Activated CD8-positive, alpha-beta memory T cell treated with anti-CD3 and anti-CD28 coated beads for 4 hours (primary cell): ENCODE measurements at regions not wholly inside any gene's neighbourhood (a gene's known extent, or its start where the extent isn't known, plus 50 kb on each side); places are given as distances from the start of the nearest gene placed in this dataset.
"Not testable (repeated sequence)": the region's sequence is repeated elsewhere in the genome, so short reads cannot be mapped to it uniquely, and the experiment has no call there.

Source experiments
- DNase-seq, 2 donors: peaks; one replicate each; pipeline ENCODE4 v3.0.0-alpha.2; 2020; ENCODE audit warnings: low read depth in 2 of 2

- DNase-seq, result no peak
These were observed 79.5 kb upstream of the TSC22D2 start for GRCh38 chr3:150328654-150329040.

GRCh38 chr3:150327678-150328653 is 80.1 kb upstream of the TSC22D2 start:
- no peak for DNase-seq

GRCh38 chr3:150324788-150325187 is 83.3 kb upstream of the TSC22D2 start:
- DNase-seq, result no peak

- DNase-seq, result no peak
These were observed 83.9 kb upstream of the TSC22D2 start for GRCh38 chr3:150324245-150324644.

- DNase-seq, result no peak
These were observed 84.3 kb upstream of the TSC22D2 start for GRCh38 chr3:150323770-150324169.

- not testable (repeated sequence) for DNase-seq
These were observed 85.0 kb upstream of the TSC22D2 start for GRCh38 chr3:150323091-150323490.

- not testable (repeated sequence) for DNase-seq
These were observed 87.1 kb upstream of the TSC22D2 start for GRCh38 chr3:150320971-150321370.

- DNase-seq, result no peak
These were observed 88.2 kb upstream of the TSC22D2 start for GRCh38 chr3:150319900-150320299.

GRCh38 chr3:150317469-150317868 is 90.6 kb upstream of the TSC22D2 start:
- DNase-seq, result no peak

GRCh38 chr3:150315721-150316120 is 92.4 kb upstream of the TSC22D2 start:
- no peak for DNase-seq

- no peak for DNase-seq
These were observed 93.7 kb upstream of the TSC22D2 start for GRCh38 chr3:150314248-150315004.

- DNase-seq, result no peak
These were observed 96.0 kb upstream of the TSC22D2 start for GRCh38 chr3:150312018-150312657.

GRCh38 chr3:150311156-150311555 is 96.9 kb upstream of the TSC22D2 start:
- DNase-seq, result no peak

GRCh38 chr3:150309557-150309956 is 98.5 kb upstream of the TSC22D2 start:
- no peak for DNase-seq

- DNase-seq, result no peak
These were observed 98.9 kb upstream of the TSC22D2 start for GRCh38 chr3:150309257-150309542.

GRCh38 chr3:150308481-150309256 is 99.4 kb upstream of the TSC22D2 start:
- DNase-seq, result no peak

GRCh38 chr3:150308037-150308319 is 100.1 kb upstream of the TSC22D2 start:
- no peak for DNase-seq

- no peak for DNase-seq
These were observed 100.6 kb upstream of the TSC22D2 start for GRCh38 chr3:150307311-150308036.

GRCh38 chr3:150306906-150307305 is 101.2 kb upstream of the TSC22D2 start:
- no peak for DNase-seq

GRCh38 chr3:150306083-150306482 is 102.0 kb upstream of the TSC22D2 start:
- DNase-seq, result no peak

- DNase-seq, result no peak
These were observed 104.3 kb upstream of the TSC22D2 start for GRCh38 chr3:150303768-150304167.
